Kidney (tissue), 13 donors: ENCODE measurements at regions not wholly inside any gene's neighbourhood (a gene's known extent, or its start where the extent isn't known, plus 50 kb on each side); places are given as distances from the start of the nearest gene placed in this dataset.

ENCODE experiments used
- DNase-seq, 5 donors: peaks; one replicate each; pipeline ENCODE4 v3.0.0-alpha.2; 2013 to 2020
- FAIRE-seq: peaks from 2 replicates; lab custom pipeline; 2012; peaks lifted over from hg19 to GRCh38; lab: Jason Lieb, UNC
- H3K27ac ChIP-seq, 2 donors: one replicate each; pipeline ENCODE4 v1.7.0; 2013; ENCODE audit warnings: low read depth in 2 of 2, low read length in 2 of 2, inconsistent platforms in 1 of 2
- H3K27me3 ChIP-seq: one replicate; pipeline ENCODE4 v1.7.1; 2013; ENCODE audit warnings: low read length, inconsistent platforms; ENCODE audit not compliant: control insufficient read depth, insufficient read depth
- H3K36me3 ChIP-seq, 3 donors: one replicate each; pipeline versions ENCODE4 v1.7.0 to v1.7.1; 2013; ENCODE audit warnings: low read length in 3 of 3, control low read depth in 1 of 3, inconsistent platforms in 1 of 3; ENCODE audit not compliant: insufficient read depth in 3 of 3, control insufficient read depth in 2 of 3
- H3K4me1 ChIP-seq, 3 donors: one replicate each; pipeline versions ENCODE4 v1.7.0 to v1.7.1; 2013; ENCODE audit warnings: low read length in 3 of 3, inconsistent platforms in 1 of 3, low read depth in 1 of 3; ENCODE audit not compliant: control insufficient read depth in 2 of 3, insufficient read depth in 2 of 3
- H3K4me3 ChIP-seq, 3 donors: one replicate each; pipeline versions ENCODE4 v1.7.0 to v1.8.1; 2013; ENCODE audit warnings: low read length in 3 of 3, control low read depth in 1 of 3, inconsistent platforms in 1 of 3
- H3K9ac ChIP-seq, 3 donors: one replicate each; pipeline versions ENCODE4 v1.7.0 to v1.7.1; 2013; ENCODE audit warnings: low read length in 3 of 3, control low read depth in 1 of 3, inconsistent platforms in 1 of 3
- H3K9me3 ChIP-seq, 3 donors: one replicate each; pipeline versions ENCODE4 v1.7.0 to v1.7.1; 2013; ENCODE audit warnings: low read length in 3 of 3, control low read depth in 1 of 3, inconsistent platforms in 1 of 3; ENCODE audit not compliant: control insufficient read depth in 2 of 3, insufficient read depth in 1 of 3
- intact Hi-C: fragments of 100-400 bp; cut with DNase I; formaldehyde crosslinking; loops from one replicate; pipeline ENCODE4 v1.11.1; 2022
- TF ChIP-seq, protein P1 (sequence below): IDR thresholded peaks from 3 replicates; pipeline ENCODE4 v1.5.1; 2012; ENCODE audit warnings: mild to moderate bottlenecking, moderate library complexity, borderline replicate concordance; ENCODE audit not compliant: insufficient read depth; ENCODE audit errors: extremely low read depth
- donor health status: control.
- donor health status: control.
- donor health status: control.
- donor health status: control.
- donor health status: control.
- donor health status: DM: yes; HTN: yes; CAD: no.
- donor health status: Normal renal cell carcinoma (clear cell type).

DNA sequence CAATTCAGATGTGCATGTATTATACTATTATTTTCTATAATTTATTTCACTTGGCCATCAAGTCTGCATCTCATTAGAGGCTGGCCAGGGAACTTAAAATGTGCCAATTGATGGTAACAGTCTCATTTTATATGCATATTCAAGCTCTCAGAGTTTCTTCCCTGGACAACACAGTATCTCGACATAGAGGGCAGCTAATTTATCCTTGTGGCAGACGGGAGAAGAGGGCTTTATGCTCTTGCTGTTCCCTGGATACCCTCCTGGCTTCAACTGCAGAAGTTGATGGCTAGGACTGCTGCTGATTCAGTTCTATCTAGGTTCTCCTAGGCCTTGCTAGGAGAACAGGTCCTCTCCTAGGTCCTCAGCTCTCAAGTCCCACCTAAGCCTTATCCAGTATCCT, 99.1 kb upstream of the NPHP3 start:
- H3K4me3 ChIP-seq, result no peak overlapping the region
- H3K36me3 ChIP-seq, result no peaks in the 10 kb centered on the region
- no peak for FAIRE-seq
- H3K27me3 ChIP-seq, result no peaks in the 10 kb centered on the region
- H3K9ac ChIP-seq, result no peak overlapping the region
- no peak for DNase-seq
- H3K9me3 ChIP-seq, result no peaks in the 10 kb centered on the region
- intact Hi-C loops, result no loop called here
- H3K27ac ChIP-seq, result no peak overlapping the region
- no peaks in the 10 kb centered on the region for H3K4me1 ChIP-seq
- TF ChIP-seq, protein P1, sequence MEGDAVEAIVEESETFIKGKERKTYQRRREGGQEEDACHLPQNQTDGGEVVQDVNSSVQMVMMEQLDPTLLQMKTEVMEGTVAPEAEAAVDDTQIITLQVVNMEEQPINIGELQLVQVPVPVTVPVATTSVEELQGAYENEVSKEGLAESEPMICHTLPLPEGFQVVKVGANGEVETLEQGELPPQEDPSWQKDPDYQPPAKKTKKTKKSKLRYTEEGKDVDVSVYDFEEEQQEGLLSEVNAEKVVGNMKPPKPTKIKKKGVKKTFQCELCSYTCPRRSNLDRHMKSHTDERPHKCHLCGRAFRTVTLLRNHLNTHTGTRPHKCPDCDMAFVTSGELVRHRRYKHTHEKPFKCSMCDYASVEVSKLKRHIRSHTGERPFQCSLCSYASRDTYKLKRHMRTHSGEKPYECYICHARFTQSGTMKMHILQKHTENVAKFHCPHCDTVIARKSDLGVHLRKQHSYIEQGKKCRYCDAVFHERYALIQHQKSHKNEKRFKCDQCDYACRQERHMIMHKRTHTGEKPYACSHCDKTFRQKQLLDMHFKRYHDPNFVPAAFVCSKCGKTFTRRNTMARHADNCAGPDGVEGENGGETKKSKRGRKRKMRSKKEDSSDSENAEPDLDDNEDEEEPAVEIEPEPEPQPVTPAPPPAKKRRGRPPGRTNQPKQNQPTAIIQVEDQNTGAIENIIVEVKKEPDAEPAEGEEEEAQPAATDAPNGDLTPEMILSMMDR, result no peak

DNA sequence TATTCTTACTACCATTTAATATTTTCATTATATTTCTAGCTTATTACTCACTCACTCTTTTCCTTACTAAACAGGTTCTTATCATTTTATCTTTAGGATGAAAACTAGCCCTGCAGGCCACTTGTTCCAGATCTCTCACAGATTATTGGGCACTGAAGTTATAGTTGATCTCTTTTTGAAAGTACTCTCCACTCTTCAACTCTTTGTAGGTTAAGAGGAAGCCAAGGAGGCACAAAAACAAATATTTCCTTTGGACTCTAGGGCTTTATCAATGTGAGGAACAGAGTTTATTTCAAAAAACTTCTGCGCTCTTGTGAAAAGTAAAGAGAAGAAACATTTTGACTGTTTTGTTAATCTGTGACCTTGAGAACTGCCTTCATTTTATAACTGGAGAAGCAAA, 96.0 kb upstream of the NPHP3 start:
- H3K9ac ChIP-seq, result no peak overlapping the region
- H3K27me3 ChIP-seq, result no peaks in the 10 kb centered on the region
- no peaks in the 10 kb centered on the region for H3K9me3 ChIP-seq
- H3K36me3 ChIP-seq, result no peaks in the 10 kb centered on the region
- no peaks in the 10 kb centered on the region for H3K4me1 ChIP-seq
- TF ChIP-seq, protein P1, result no peak
- no peak overlapping the region for H3K27ac ChIP-seq
- intact Hi-C loops, result no loop called here
- FAIRE-seq (no peak), DNase-seq (no peak)
- H3K4me3 ChIP-seq, result no peak overlapping the region

GRCh38 chr3:132817646-132818177, 95.5 kb upstream of the NPHP3 start:
- H3K4me3 ChIP-seq, result no peak overlapping the region
- H3K9ac ChIP-seq, result no peak overlapping the region
- no peaks in the 10 kb centered on the region for H3K27me3 ChIP-seq
- no peak for DNase-seq
- no peaks in the 10 kb centered on the region for H3K36me3 ChIP-seq
- H3K4me1 ChIP-seq, result no peaks in the 10 kb centered on the region
- TF ChIP-seq, protein P1, result no peak
- intact Hi-C loops, result no loop called here
- FAIRE-seq, result no peak
- H3K27ac ChIP-seq, result no peak overlapping the region
- no peaks in the 10 kb centered on the region for H3K9me3 ChIP-seq

DNA sequence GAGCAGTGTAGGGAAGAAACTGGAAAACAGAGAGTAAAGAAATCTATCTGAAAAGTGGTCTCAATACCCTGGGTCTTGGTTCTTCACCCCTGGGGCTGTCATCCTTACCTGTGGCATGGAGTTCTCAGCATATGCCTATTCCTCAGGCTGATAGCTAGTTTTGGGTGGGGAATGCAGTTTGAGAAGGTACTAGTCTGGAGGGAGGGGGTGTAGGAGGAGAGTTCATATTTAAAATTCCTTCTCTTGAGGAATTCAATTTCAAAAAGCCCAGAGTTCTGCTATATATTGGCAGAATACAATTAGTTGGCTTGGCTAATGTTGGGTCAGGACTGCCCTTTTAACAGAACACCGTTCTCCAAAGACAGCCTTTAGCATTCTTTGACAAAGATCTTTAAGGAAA, 82.9 kb upstream of the NPHP3 start:
- Histone ChIP-seq H3K4me1 (no peaks in the 10 kb centered on the region), H3K27ac (no peak overlapping the region), H3K9me3 (no peaks in the 10 kb centered on the region), H3K36me3 (no peaks in the 10 kb centered on the region), H3K9ac (no peak overlapping the region), H3K27me3 (no peaks in the 10 kb centered on the region), H3K4me3 (no peak overlapping the region)
- FAIRE-seq, result no peak
- DNase-seq, result no peak
- intact Hi-C loops, result no loop called here
- TF ChIP-seq, protein P1, result no peak
